ENCODE measurements at regions not wholly inside any gene's neighbourhood (a gene's known extent, or its start where the extent isn't known, plus 50 kb on each side); places are given as distances from the start of the nearest gene placed in this dataset.

GRCh38 chr2:51528156-51528555 lies 496.2 kb upstream of the NRXN1 start:
- Mint-ChIP-seq H3K4me1 (ENCODE audit: unreplicated experiment) (no peaks in the 10 kb centered on the region), H3K27ac (ENCODE audit: unreplicated experiment) (no peak overlapping the region), H3K36me3 (ENCODE audit: unreplicated experiment) (no peaks in the 10 kb centered on the region)

GRCh38 chr2:51526766-51527165 lies 494.8 kb upstream of the NRXN1 start:
- Mint-ChIP-seq H3K4me3 (ENCODE audit: unreplicated experiment) (no peak overlapping the region), H3K9me3 (ENCODE audit: unreplicated experiment) (peaks cover 24% of the 10 kb centered on the region), H3K4me1 (ENCODE audit: unreplicated experiment) (no peaks in the 10 kb centered on the region), H3K27me3 (ENCODE audit: unreplicated experiment) (no peaks in the 10 kb centered on the region), H3K36me3 (ENCODE audit: unreplicated experiment) (no peaks in the 10 kb centered on the region), H3K27ac (ENCODE audit: unreplicated experiment) (no peak overlapping the region)
- TF ChIP-seq, protein P1, sequence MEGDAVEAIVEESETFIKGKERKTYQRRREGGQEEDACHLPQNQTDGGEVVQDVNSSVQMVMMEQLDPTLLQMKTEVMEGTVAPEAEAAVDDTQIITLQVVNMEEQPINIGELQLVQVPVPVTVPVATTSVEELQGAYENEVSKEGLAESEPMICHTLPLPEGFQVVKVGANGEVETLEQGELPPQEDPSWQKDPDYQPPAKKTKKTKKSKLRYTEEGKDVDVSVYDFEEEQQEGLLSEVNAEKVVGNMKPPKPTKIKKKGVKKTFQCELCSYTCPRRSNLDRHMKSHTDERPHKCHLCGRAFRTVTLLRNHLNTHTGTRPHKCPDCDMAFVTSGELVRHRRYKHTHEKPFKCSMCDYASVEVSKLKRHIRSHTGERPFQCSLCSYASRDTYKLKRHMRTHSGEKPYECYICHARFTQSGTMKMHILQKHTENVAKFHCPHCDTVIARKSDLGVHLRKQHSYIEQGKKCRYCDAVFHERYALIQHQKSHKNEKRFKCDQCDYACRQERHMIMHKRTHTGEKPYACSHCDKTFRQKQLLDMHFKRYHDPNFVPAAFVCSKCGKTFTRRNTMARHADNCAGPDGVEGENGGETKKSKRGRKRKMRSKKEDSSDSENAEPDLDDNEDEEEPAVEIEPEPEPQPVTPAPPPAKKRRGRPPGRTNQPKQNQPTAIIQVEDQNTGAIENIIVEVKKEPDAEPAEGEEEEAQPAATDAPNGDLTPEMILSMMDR (IDR thresholded peaks at IDR 0.05), result no peak
- no peak for DNase-seq (ENCODE audit: extremely low spot score, unreplicated experiment)

More at GRCh38 chr2:51528156-51528555, 496.2 kb upstream of the NRXN1 start:
- DNase-seq (ENCODE audit: extremely low spot score, unreplicated experiment), result no peak
- TF ChIP-seq, protein P1 (IDR thresholded peaks at IDR 0.05), result no peak
- H3K27me3 Mint-ChIP-seq (ENCODE audit: unreplicated experiment), result no peaks in the 10 kb centered on the region
- H3K4me3 Mint-ChIP-seq (ENCODE audit: unreplicated experiment), result no peak overlapping the region
- H3K9me3 Mint-ChIP-seq (ENCODE audit: unreplicated experiment), result peaks cover 32% of the 10 kb centered on the region

DNA sequence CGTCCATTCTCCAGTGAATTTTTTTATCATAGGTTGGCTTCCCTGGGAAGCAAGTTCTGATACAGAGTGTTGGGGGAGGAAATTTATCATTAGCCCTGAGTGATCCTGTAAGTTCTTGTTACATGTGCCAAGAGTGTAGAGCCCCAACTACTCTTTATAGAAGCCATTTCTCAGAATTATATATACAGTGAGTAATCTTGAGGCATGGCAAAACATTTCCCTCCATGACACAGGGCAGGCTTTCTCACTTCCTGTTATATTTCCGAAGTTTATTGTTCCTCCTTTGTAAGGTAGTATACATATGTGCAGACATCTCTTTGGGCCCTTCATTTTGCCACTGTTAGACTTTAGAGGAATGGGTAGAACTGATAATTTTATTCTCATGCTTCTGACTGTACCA lies 484.7 kb upstream of the NRXN1 start:
- Mint-ChIP-seq H3K27ac (ENCODE audit: unreplicated experiment) (no peak overlapping the region), H3K9me3 (ENCODE audit: unreplicated experiment) (no peaks in the 10 kb centered on the region), H3K36me3 (ENCODE audit: unreplicated experiment) (no peaks in the 10 kb centered on the region), H3K4me1 (ENCODE audit: unreplicated experiment) (no peaks in the 10 kb centered on the region), H3K27me3 (ENCODE audit: unreplicated experiment) (no peaks in the 10 kb centered on the region), H3K4me3 (ENCODE audit: unreplicated experiment) (no peak overlapping the region)
- no peak for DNase-seq (ENCODE audit: extremely low spot score, unreplicated experiment)
- TF ChIP-seq, protein P1 (IDR thresholded peaks at IDR 0.05), result no peak

- H3K36me3 Mint-ChIP-seq (ENCODE audit: unreplicated experiment), result no peaks in the 10 kb centered on the region
- H3K9me3 Mint-ChIP-seq (ENCODE audit: unreplicated experiment), result no peaks in the 10 kb centered on the region
- H3K4me3 Mint-ChIP-seq (ENCODE audit: unreplicated experiment), result no peak overlapping the region
- H3K27ac Mint-ChIP-seq (ENCODE audit: unreplicated experiment), result no peak overlapping the region
- H3K27me3 Mint-ChIP-seq (ENCODE audit: unreplicated experiment), result no peaks in the 10 kb centered on the region
- H3K4me1 Mint-ChIP-seq (ENCODE audit: unreplicated experiment), result peaks cover 2% of the 10 kb centered on the region
- TF ChIP-seq, protein P1 (IDR thresholded peaks at IDR 0.05), result no peak
- DNase-seq (ENCODE audit: extremely low spot score, unreplicated experiment), result no peak
Measured at GRCh38 chr2:51511002-51511401, 479.1 kb upstream of the NRXN1 start.

DNA sequence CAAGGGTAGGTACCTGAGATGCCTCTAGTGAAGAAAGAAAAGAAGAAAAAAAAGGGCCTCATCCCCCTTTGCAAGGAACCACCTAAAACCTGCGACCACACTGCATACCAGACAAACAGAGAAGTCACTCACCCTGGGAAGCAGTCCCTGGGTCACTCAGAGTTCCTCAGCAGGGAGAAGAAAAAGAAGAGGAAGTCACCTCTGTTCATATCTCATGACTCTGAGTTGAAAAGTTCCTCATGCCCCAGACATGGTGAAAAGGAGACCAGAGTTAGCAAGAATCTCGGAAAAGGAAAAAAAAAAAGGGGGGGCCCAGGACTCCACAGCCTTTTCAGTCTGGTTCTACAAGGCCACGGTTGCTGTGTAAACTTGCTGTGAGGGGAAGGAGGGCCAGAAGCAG lies 478.4 kb upstream of the NRXN1 start:
- TF ChIP-seq, protein P1 (IDR thresholded peaks at IDR 0.05), result no peak
- Mint-ChIP-seq H3K36me3 (ENCODE audit: unreplicated experiment) (no peaks in the 10 kb centered on the region), H3K27me3 (ENCODE audit: unreplicated experiment) (no peaks in the 10 kb centered on the region), H3K9me3 (ENCODE audit: unreplicated experiment) (peaks cover 4% of the 10 kb centered on the region), H3K4me3 (ENCODE audit: unreplicated experiment) (no peak overlapping the region), H3K4me1 (ENCODE audit: unreplicated experiment) (peaks cover 2% of the 10 kb centered on the region), H3K27ac (ENCODE audit: unreplicated experiment) (no peak overlapping the region)
- DNase-seq (ENCODE audit: extremely low spot score, unreplicated experiment), result no peak
